NB4 (cell line): ENCODE measurements at regions not wholly inside any gene's neighbourhood (a gene's known extent, or its start where the extent isn't known, plus 50 kb on each side); places are given as distances from the start of the nearest gene placed in this dataset.

Experiments used
- CTCF ChIP-seq: IDR thresholded peaks from one replicate; pipeline ENCODE4 v1.5.1; 2012; ENCODE audit warnings: low read depth, low read length
- MAX ChIP-seq: IDR thresholded peaks from 2 replicates; pipeline ENCODE4 v1.6.1; 2011; ENCODE audit warnings: low read depth, low read length
- MYC ChIP-seq: IDR thresholded peaks from 2 replicates; pipeline ENCODE4 v1.6.1; 2011; ENCODE audit warnings: low read depth, low read length
- POLR2A ChIP-seq: IDR thresholded peaks from 2 replicates; pipeline ENCODE4 v1.6.1; 2011; ENCODE audit warnings: mild to moderate bottlenecking; ENCODE audit not compliant: insufficient read length; ENCODE audit errors: extremely low read depth

- TF ChIP-seq CTCF (no peak), POLR2A (no peak), MAX (no peak), MYC (no peak)
These were observed 49.9 kb upstream of the UBAC2 start for GRCh38 chr13:99150575-99151361.
